ENCODE measurements at regions not wholly inside any gene's neighbourhood (a gene's known extent, or its start where the extent isn't known, plus 50 kb on each side); places are given as distances from the start of the nearest gene placed in this dataset.

DNA sequence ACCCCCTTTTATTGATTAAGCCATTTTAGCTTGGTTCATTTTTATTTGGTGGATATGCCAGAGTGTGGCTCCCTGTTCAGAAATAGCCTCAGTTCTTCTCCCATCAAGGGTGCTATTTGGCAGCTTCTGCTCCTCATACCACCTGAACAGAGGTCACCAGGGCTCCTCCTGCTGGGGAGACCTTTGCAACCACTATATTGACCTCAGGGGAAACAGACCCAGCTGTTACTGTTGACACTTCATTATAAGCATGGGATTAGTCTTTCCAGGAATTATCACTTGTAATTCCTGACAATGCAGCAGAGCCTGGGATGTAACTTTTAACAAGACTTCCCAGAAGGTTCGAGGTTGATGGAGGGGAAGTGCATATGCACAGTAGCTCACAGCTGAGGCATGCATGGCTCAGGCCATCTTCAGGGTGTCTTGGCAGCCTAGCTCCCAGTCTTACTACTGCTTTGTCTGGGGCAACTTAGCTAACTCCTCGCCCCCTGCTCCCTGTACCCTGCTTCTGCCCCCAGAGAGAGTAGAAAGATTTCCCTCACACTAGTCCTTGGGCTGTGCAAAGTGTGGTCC, 239.4 kb upstream of the SPRED2 start:
- no peak for FAIRE-seq
- DNase-seq (ENCODE audit: low spot score in 2 of 2): no peak

DNA sequence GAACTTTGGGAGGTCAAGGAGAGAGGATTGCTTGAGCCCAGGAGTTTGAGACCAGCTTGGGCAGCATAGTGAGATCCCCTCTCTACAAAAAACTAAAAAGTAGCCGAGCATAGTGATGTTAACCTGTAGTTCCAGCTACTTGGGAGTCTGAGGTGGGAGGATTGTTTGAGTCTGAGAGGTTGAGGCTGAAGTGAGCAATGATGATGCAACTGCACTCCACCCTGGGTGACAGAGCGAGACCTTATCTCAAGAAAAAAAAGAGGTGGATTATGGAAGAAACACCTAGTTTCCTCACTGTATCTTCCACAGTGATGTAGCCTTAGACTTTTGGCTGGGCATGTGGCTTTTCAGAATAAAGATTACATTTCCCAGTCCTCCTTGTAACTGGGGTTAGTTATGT, 237.2 kb upstream of the SPRED2 start:
- DNase-seq (ENCODE audit: low spot score in 2 of 2) (no peak), FAIRE-seq (no peak)

DNA sequence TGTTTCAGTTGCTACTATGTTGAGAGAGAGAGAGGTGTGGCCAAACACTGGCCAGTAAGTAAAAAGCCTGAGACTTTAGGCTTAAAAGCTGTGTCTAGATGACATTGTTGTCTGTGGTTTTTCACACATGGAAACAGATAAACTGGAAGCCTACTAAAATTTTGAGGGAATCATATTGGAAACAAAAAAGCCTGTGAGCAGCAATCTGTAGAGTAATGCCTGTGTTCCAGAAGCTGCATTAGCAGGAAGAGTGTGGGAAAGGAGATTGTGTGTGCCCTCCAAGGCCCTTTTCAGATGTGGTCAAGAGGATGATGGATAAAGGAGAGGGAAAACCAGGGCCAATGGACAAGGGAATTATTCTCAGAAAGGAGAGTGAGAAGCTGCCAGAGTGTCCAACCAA, 236.3 kb upstream of the SPRED2 start:
- FAIRE-seq: no peak
- DNase-seq (ENCODE audit: low spot score in 2 of 2): no peak

DNA sequence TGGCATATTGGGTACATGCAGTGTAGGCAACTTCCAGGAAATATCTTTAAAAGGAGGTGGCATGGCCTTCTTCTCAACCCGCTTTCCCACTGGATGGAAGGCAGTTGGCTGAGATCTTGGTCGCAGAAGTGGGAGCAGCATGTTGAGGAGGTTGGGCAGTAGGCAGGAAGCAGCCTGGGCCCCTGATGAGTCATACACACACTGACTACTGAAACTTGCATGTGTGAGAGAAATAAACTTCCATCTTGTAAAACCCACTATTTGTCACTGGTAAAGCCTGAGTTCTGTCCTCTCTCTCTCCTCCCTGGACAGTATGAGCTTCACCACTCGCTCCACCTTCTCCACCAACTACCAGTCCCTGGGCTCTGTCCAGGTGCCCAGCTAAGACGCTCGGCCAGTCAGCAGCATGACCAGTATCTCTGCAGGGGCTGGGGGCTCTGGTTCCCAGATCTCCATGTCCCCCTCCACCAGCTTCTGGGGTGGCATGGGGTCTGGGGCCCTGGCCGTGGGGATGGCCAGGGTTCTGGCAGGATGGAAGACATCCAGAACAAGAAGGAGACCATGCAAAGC, 233.8 kb upstream of the SPRED2 start:
- no peak for FAIRE-seq
- DNase-seq (ENCODE audit: low spot score in 2 of 2): no peak

DNA sequence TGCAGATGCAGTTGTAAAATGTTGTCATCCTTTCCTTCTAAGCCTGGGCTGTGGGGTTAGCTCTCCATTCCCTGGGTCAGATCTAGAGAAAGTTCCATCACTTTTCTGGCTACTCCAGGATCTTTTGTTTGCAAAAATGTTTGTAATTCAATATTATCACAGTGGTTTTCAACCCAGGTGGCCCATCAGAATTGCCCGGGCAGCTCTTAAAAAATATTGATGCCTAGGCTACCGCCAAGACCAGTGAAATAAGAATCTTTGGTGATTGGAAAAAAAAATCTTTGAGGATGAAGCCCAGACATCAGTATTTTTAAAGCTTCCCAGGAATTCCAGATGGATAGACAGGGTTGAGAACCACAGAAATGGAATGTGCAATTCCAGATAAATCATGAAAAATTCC, 232.5 kb upstream of the SPRED2 start:
- DNase-seq (ENCODE audit: low spot score in 2 of 2) (no peak), FAIRE-seq (no peak)

DNA sequence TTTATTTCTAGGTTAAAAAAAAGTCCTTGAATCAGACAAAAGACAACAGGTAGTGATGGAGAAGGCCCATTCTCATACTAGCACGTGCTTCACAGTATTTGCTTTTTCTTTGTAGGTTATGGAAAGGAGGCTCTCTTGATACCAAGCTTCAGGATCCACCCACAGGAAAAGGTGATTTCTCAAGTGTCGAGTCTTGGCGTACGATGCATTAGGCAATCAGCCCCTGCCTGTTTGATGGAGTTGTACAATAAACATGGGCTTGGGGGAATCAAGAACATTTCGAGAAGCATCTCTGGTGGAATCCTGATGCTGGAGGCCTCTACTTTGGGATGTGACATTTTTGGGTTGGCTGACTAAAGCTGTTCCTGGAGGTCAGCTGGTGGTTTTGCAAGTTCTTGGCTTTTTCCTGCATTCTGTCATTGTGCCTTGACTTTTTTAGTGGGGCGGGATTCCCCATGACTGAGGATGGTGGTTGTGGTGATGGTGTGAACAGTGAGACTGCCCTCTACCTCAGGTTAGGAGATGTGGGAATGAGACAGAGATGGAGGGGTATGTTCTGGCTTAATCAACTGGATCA, 231.5 kb upstream of the SPRED2 start:
- no peak for DNase-seq (ENCODE audit: low spot score in 2 of 2)
- no peak for FAIRE-seq

DNA sequence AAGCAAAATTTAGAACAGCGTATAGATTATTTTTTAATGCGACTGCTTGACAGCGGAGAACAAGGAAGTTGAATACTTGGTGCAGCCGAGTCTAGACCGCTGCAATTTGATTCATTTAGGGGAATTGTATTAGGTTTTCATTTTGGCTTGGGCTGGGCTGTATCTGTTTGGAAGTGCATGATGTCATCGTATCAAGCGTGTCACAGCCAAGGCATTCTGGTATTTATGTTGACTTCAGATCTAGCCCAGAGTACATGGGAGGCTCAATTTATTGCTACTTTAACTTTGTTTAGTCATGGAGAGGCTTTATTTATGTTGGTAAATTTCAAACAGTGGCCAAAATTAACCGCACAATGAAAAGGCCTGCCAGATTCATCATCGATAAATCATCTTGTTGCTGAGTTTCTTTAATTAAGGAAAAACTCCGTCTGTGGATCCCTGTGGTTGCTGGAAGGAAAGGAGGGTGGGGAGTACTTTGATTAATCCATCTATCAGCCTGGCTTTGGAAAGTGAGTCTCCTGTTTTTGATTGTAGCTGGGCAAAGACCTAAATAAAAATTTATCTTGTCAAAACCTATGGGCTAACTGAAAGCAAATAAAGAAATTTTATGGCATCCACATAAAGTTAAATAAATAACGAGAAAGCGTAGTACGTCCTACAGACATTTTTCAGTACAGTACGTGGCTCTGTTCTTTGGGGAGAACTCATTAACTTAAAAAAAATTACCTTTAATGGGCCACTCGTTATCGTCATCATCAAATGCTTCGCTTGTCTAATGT, 230.4 kb upstream of the SPRED2 start:
- DNase-seq (ENCODE audit: low spot score in 2 of 2): no peak
- no peak for FAIRE-seq

DNA sequence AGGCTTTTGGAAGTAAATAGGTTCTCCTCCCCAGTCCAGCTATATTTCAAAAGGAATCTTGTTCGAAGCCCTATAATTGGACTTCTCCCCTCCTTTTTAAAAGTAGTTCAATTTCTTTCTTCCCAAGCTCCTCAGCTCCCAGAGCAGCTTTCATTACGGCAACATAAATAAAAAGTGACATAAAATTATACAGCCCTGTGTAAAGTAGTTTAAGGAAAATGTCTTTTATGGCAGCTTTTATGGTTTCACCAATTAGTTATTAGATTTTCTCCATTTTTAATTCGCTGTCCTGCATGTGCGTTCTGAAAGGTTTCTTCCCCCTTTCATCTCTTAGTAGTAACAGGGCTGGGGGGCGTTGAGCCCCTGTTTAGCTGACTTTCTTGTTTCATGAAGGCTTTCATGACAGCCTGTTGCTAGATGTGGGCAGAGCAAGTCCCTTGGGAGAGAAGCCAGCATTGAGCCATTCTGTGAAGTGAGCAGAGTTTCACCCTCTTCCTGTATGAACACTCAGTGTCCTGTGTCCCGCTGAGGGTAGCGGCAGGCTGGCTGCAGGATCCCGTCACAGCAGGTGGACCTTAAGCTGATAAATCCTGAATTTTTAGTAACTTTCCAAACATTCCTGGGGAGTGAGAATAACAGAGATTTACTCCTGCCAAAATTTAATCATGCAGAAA, 229.7 kb upstream of the SPRED2 start:
- FAIRE-seq (no peak), DNase-seq (ENCODE audit: low spot score in 2 of 2) (no peak)

DNA sequence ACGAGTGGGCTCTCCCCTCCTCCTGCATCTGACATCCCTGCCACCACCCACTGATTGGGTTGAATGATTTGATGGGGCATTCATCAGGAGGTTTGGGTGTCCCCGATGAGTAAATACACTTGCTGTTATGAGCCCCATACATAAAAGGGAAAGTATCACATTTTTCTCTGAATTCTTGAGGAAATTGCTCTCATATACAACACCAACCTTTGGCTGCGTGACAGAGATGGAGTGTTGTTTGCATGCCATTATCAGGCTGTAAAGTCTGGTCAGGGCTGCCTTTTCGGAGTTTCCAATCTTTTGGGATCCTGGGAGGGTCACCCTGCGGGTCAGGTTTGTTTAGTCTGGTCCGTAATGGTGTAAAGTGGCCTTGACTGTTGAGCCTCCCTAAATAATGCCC, 227.9 kb upstream of the SPRED2 start:
- DNase-seq (ENCODE audit: low spot score in 2 of 2) (no peak), FAIRE-seq (no peak)

DNA sequence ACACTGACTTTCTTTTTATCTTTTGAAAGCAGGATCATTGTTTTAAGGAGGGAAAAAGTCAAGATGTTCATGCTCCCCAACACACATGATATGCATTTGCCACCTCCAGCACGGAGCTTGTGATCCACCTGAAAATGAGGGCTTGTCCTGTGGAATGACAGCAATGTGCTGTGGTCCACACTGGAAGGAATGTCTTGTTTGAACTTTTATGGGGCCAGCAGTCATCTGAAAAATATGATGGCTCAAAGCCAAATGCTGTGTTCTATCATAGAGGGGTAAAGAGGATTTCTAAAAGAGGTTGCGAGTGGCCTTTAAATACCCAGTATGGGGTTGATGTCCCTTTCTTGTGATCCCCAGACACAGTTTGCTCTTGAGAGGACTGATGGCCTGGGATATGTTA, 226.5 kb upstream of the SPRED2 start:
- no peak for FAIRE-seq
- DNase-seq (ENCODE audit: low spot score in 2 of 2): no peak

DNA sequence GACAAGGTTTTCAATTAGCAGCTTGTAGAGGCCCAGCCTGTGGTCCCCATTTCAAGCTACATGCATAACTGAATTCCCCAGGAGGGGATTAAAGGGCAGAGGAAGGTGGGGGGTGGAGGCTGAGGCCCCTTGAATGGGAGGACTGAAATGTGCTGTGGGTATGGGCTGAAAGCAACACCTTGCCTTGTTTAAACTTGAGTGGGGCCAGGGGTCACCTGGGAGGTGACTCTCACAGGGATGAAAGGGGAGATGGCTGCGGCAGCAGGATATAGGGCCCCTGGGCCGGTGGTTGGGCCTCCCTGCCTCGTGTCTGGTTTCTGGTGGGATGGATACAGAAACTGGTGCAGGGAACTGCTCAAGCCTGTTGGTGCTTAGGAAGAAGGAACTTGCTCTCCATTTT, 225.9 kb upstream of the SPRED2 start:
- DNase-seq (ENCODE audit: low spot score in 2 of 2) (no peak), FAIRE-seq (no peak)

DNA sequence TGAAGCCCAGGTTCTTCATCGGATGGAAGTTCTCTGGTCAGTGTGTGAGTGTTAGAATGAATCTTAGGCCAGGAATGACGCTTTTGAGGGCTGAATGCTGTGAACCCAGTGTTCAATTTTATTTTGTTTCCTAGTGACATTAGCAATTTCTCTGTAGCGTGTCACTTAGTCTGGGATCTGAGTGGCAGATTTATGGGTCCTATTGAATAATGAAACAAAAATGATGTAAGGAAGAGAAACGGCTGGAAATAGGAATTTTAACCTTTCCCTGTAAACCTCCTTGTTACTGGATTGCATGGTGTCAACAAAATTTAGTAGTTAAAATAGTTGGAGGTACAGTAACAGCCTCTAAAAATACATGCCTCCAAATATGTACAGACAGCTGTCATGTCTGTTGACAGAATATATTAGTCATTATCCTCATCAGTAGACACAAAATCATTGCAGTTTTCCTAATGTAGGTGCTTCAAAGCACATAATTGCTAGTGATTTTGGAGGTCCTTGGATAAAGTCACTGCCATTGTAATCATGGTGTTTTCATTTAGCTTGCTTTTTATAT, 223.8 kb upstream of the SPRED2 start:
- FAIRE-seq (no peak), DNase-seq (ENCODE audit: low spot score in 2 of 2) (no peak)

DNA sequence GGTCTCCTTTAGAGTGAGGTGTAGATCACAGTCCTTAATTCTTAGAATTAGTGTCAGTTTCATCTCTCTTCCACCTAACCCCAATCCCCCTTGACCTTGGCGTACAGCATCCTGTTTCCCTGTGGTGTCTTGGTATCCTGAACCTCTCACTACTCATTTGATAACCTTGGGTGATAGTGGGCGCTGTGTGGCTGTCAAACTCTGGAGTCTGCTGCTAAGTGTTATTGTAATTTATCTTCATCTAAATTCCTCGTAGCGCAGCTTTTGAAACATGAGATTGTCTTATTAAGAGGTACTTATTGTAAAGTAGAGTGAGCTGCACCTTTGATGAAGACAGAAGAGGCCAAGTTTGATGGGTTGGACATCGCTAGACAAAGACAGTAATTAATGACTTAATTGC, 222.6 kb upstream of the SPRED2 start:
- no peak for FAIRE-seq
- no peak for DNase-seq (ENCODE audit: low spot score in 2 of 2)

DNA sequence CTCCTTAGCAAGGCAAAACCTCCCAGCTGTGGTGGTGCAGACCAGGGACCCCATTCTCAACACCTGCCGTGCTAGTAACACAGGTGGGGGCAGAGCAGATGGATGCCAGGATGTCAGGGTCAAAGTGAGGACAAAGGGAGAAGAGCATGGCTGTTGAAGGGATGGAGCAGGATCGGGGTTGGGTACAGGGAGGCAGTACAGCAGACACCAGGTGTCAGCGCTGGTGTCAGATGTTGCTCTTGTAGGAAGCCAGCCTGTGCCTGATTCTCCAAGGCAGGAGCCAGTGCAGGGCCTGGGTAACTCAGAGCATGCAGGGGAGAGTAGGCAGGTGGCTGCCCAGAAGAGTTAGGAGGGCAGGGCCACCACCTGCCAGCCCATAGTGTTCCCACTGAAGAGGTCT, 222.1 kb upstream of the SPRED2 start:
- FAIRE-seq (no peak), DNase-seq (ENCODE audit: low spot score in 2 of 2) (no peak)

DNA sequence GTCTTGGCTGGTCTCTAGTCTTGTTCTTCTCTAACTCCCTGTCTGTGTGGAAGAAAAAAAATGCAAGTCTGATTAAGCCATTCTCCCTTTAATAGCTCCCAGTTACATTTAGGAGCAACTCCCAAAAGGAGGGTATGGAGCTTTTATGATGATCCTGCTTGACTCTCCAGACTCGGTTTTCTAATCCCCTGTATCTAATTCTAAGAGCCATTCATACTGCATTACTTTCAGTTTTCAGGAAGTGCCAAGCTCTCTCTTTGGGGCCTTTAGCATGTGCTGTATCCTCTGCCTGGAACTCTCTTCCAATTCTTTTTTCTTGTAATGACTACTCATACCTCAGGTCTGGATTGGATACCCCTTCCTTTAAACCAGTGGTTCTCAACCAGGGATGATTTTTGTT, 219.7 kb upstream of the SPRED2 start:
- FAIRE-seq: no peak

DNA sequence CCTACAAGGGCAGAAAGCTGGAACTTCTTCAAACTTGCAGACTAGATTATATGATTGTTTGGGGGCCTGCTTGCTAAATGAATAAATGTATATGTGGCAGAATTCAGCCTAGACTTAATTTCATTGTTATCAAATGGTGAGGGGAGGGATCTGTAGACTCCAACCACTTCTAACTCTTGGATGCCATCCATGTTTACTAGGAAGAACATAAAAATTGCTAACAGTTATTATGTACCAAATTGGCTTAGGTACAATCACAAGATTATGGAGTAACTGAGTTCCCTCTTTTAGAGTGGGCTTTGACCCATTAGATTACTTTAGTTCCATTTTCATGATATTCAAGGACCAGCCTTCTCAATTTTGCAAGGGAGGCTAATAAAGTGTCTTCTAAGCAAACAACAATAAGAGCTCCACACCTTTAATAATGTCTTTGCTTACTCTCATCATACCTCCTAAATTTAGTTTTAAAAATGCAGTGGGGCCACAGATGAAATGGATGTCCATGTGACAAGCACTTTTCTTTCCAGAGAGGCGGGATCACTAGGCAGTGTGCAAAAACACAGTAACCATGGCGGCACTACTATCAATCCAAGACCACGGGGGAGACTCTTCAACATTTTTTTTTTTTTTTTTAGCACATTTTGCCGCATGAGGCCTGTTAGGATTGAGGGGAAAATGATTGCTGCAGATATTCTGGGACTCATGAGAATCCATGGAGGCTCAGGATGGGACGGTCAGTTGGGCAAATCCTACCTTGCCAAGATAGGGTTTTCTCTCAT, 217.6 kb upstream of the SPRED2 start:
- FAIRE-seq (no peak), DNase-seq (ENCODE audit: low spot score in 2 of 2) (no peak)

More for the DNA sequence above, 219.7 kb upstream of the SPRED2 start:
- DNase-seq (ENCODE audit: low spot score in 2 of 2): no peak

DNA sequence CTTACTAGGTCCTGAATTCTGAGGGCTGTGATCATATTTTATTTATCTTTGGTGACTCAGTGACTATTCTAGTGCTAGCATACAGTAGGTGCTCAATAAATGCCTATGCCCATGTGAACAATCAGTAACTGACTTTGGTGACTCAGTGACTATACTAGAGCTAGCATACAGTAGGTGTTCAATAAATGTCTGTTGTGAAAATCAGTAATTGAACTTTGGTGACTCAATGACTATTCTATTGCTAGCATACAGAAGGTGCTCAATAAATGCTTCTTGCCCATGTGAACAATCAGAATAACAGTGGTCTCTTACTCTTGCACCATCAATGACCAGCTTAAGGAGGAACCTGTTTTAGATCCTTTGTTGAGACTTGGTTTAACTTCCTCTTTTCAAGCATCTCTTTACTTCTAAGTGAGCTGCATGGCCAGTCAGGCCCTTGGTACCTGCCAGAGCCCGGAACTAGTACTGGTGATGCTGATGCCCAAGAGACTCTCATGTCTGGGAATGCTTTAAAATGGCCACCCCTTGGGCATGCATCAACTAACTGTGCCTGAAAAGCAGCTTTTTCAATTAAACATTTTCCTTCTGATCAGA, 214.9 kb upstream of the SPRED2 start:
- no peak for FAIRE-seq
- DNase-seq (ENCODE audit: low spot score in 2 of 2): no peak

DNA sequence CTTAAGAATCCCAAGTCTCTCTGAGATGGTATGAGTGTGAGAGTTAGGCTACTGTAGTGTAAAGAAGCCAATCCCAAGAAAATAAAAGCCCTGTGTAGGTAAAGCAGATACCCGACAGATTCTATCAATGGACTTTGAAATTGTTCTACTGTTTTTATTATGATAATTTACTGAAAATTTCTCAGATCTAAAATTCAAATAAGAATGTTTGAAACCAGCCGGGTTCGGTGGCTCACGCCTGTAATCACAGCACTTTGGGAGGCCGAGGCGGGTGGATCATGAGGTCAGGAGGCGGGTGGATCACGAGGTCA, 208.3 kb upstream of the SPRED2 start:
- DNase-seq (ENCODE audit: low spot score in 2 of 2): no peak
- no peak for FAIRE-seq

DNA sequence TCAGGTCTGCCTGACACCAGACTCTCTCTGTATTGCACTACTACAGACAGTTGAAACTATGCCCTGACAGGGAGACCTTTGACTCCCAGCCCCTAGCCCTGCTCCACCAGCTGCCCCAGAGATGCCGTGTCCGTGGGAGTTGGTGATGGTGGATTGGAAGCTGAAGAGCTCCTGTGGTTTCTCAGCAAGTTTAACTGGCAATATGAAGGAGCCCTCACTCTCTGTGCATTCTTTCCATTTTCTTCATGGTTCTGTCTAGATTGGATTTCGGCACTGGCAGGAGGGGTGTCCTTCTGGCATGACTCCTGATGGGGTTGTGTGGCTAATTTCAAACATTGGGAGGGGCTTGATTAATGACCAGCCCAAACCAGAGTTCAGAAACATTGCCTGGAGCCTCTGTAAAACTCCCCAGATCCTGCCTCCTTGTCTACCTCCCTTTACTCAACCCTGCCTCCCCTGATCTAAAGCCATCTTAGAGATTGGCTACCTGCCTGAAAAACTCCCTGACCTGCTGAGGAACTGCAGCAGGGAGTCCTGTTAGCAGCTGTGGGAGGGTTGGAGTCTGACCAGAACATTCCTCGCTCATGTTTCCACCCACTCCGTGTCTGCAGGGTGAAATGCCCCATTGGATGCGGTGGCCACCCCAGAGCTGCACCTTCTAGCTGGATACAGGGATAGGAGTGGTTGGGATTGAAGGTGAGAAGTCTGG, 206.9 kb upstream of the SPRED2 start:
- FAIRE-seq: no peak
- DNase-seq (ENCODE audit: low spot score in 2 of 2): no peak
